Panc1 (cell line): ENCODE measurements at regions not wholly inside any gene's neighbourhood (a gene's known extent, or its start where the extent isn't known, plus 50 kb on each side); places are given as distances from the start of the nearest gene placed in this dataset.

Source experiments
- ATAC-seq: fragments of 200-7000 bp; cut with Tn5 transposase; 2 replicates; pipeline ENCODE4 v1.9.1; 2020; ENCODE audit warnings: mild to moderate bottlenecking, moderate library complexity
- BruUV-seq: library from RNA; stranded (reverse); fragments of 400-500 nt; replicated peaks from 2 replicates; lab custom pipeline; 2021; lab: Mats Ljungman, UMichigan
- CTCF ChIA-PET: fragments of 300-600 bp; sonication (Branson Sonifier 250); formaldehyde crosslinking; loops from one replicate; lab custom pipeline; 2022; ENCODE audit warnings: antibody characterized with exemption; lab: Charles Lee
- POLR2A ChIA-PET: fragments of 300-600 bp; sonication (Branson Sonifier 250); formaldehyde crosslinking; loops from one replicate; lab custom pipeline; 2022; ENCODE audit warnings: antibody characterized with exemption; lab: Charles Lee
- DNase-seq: peaks from one replicate; pipeline ENCODE4 v3.0.0-alpha.2; 2010; ENCODE audit warnings: low read depth, low spot score
- H3K27ac ChIP-seq: 2 replicates; pipeline ENCODE4 v1.5.1; 2011; ENCODE audit warnings: mild to moderate bottlenecking, low read length, inconsistent platforms
- H3K27me3 ChIP-seq: fragments of 200-500 bp; sonication (Bioruptor generic); 2 replicates; pipeline ENCODE4 v1.6.0; 2014; ENCODE audit warnings: low read length, inconsistent platforms; ENCODE audit not compliant: control insufficient read depth, insufficient read depth
- H3K36me3 ChIP-seq: fragments of 200-500 bp; sonication (Bioruptor generic); 2 replicates; pipeline ENCODE4 v1.5.1; 2014; ENCODE audit warnings: inconsistent platforms, mild to moderate bottlenecking, low read length, moderate library complexity; ENCODE audit not compliant: control insufficient read depth, insufficient read depth
- H3K4me1 ChIP-seq: 2 replicates; pipeline ENCODE4 v1.5.1; 2011; ENCODE audit warnings: inconsistent platforms, mild to moderate bottlenecking, low read length, moderate library complexity; ENCODE audit not compliant: control insufficient read depth, insufficient read depth
- H3K4me3 ChIP-seq, 2 experiments: 2 replicates each; pipeline ENCODE4 v1.5.1; 2011 to 2012; ENCODE audit warnings: low read depth in 2 of 2, low read length in 2 of 2, mild to moderate bottlenecking in 2 of 2, inconsistent platforms in 1 of 2, moderate library complexity in 1 of 2
- H3K9me3 ChIP-seq: fragments of 200-500 bp; sonication (Bioruptor generic); 2 replicates; pipeline ENCODE4 v1.5.1; 2014; ENCODE audit warnings: low read depth, mild to moderate bottlenecking, inconsistent platforms, low read length, moderate library complexity; ENCODE audit not compliant: control insufficient read depth, insufficient read depth
- CTCF ChIP-seq: fragments of 450-650 bp; IDR thresholded peaks from 2 replicates; pipeline ENCODE4 v1.5.1; 2017; ENCODE audit warnings: mild to moderate bottlenecking
- POLR2AphosphoS5 ChIP-seq: IDR thresholded peaks from 2 replicates; pipeline ENCODE4 v1.6.1; 2012; ENCODE audit warnings: mild to moderate bottlenecking, low read depth, low read length, moderate library complexity
- REST ChIP-seq, 2 experiments: IDR thresholded peaks; 2 replicates each; pipeline ENCODE4 v1.6.1; 2011 to 2012; ENCODE audit warnings: low read depth in 2 of 2, control low read depth in 1 of 2, low read length in 1 of 2, mild to moderate bottlenecking in 1 of 2, moderate library complexity in 1 of 2; ENCODE audit not compliant: insufficient read depth in 1 of 2
- SIN3A ChIP-seq: IDR thresholded peaks from 2 replicates; pipeline ENCODE4 v1.6.1; 2012; ENCODE audit warnings: low read depth, mild to moderate bottlenecking, low read length, moderate library complexity, borderline replicate concordance; ENCODE audit not compliant: insufficient read depth
- TCF7L2 ChIP-seq: IDR thresholded peaks from 2 replicates; pipeline ENCODE4 v1.6.1; 2011; ENCODE audit warnings: mild to moderate bottlenecking, low read depth, low read length, inconsistent platforms
- in situ Hi-C: cut with HindIII; loops from 2 replicates; pipeline ENCODE4 v1.10.0; 2016; ENCODE audit warnings: low sequenced_read_pairs, low pct_unique_long_range_greater_than_20kb
- intact Hi-C: fragments of 100-400 bp; cut with micrococcal nuclease; formaldehyde crosslinking; loops from one replicate; pipeline ENCODE4 v1.10.0; 2022; ENCODE audit not compliant: unreplicated experiment

GRCh38 chr9:78644359-78644758, 347.4 kb downstream of the PSAT1 start:
- intact Hi-C loops: no loop called here
- TF ChIP-seq POLR2AphosphoS5 (no peak), TCF7L2 (no peak), CTCF (no peak), SIN3A (no peak), REST (IDR thresholded peaks at IDR 0.05; ENCODE audit: insufficient read depth in 1 of 2, low read depth in 2 of 2, low read length in 1 of 2) (no peak)
- Histone ChIP-seq H3K36me3 (no peaks in the 10 kb centered on the region), H3K4me3 (no peak overlapping the region), H3K9me3 (no peaks in the 10 kb centered on the region), H3K27ac (no peak overlapping the region), H3K27me3 (no peaks in the 10 kb centered on the region), H3K4me1 (no peaks in the 10 kb centered on the region)
- ChIA-PET CTCF (no interaction called here), POLR2A (no interaction called here)
- in situ Hi-C loops: no loop called here
- no TSS peak for BruUV-seq
- ATAC-seq (no peak), DNase-seq (no peak)

GRCh38 chr9:78654324-78654723, 357.4 kb downstream of the PSAT1 start:
- POLR2A ChIA-PET: interaction anchor here (0.7 kb wide), 1 partner anchor 19 kb away, joined by 3 read pairs; no protein-coding TSS in a partner anchor
- ATAC-seq: no peak

More at GRCh38 chr9:78654324-78654723, 357.4 kb downstream of the PSAT1 start:
- CTCF ChIA-PET: no interaction called here
- Histone ChIP-seq H3K27ac (no peak overlapping the region), H3K9me3 (no peaks in the 10 kb centered on the region), H3K4me1 (no peaks in the 10 kb centered on the region), H3K36me3 (no peaks in the 10 kb centered on the region), H3K27me3 (no peaks in the 10 kb centered on the region), H3K4me3 (no peak overlapping the region)
- DNase-seq: no peak
- no TSS peak for BruUV-seq
- in situ Hi-C loops (no loop called here), intact Hi-C loops (no loop called here)
- TF ChIP-seq CTCF: no peak
